ENCODE measurements at regions not wholly inside any gene's neighbourhood (a gene's known extent, or its start where the extent isn't known, plus 50 kb on each side); places are given as distances from the start of the nearest gene placed in this dataset.

DNA sequence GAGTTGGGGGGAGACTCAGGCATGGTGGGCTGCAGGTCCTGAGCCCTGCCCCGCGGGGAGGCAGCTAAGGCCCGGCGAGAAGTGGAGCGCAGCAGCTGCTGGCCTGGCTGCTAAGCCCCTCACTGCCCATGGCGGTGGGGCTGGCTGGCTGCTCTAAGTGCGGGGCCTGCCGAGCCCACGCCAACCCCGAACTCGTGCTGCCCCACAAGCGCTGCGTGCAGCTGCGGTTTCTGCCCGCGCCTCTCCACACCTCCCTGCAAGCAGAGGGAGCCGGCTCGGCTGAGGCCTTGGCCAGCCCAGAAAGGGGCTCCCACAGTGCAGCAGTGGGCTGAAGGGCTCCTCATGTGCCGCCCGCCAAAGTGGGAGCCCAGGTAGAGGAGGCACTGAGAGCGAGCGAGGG lies 1355.1 kb upstream of the WWC1 start:
- dilution Hi-C loops (cut with MboI; ENCODE audit: extremely low pct_ligation_motif_present, low sequenced_read_pairs) (no loop called here), intact Hi-C loops (cut with micrococcal nuclease) (no loop called here)
- Histone ChIP-seq H3K79me2 (ENCODE audit: control insufficient read depth, insufficient read depth, low read length) (no peaks in the 10 kb centered on the region), H3K9me1 (replicated peaks; ENCODE audit: control insufficient read depth, extremely low read depth, insufficient read depth, low read length) (no peaks in the 10 kb centered on the region), H3K27me3 (ENCODE audit: control insufficient read depth in 2 of 2, insufficient read depth in 2 of 2, low read length in 2 of 2) (no peaks in the 10 kb centered on the region), H3K9me3 (replicated peaks; ENCODE audit: control insufficient read depth, insufficient read depth, low read length) (peaks cover 4% of the 10 kb centered on the region), H3K36me3 (ENCODE audit: control insufficient read depth in 2 of 2, extremely low read depth in 1 of 2, insufficient read depth in 2 of 2, low read length in 2 of 2) (no peaks in the 10 kb centered on the region), H3K4me2 (ENCODE audit: insufficient read depth, low read length) (no peak overlapping the region), H3K9ac (replicated peaks; ENCODE audit: extremely low read depth, insufficient read depth, low read length) (no peak overlapping the region), H2AFZ (ENCODE audit: low read depth, low read length) (no peak overlapping the region), H4K20me1 (replicated peaks; ENCODE audit: control insufficient read depth, extremely low read depth, insufficient read depth, low read length) (no peaks in the 10 kb centered on the region), H3K27ac (ENCODE audit: insufficient read depth, low read depth, low read length) (no peak overlapping the region), H3K4me3 (replicated peaks in 1 of 3; ENCODE audit: insufficient read depth in 1 of 3, low read depth in 1 of 3, low read length in 3 of 3) (no peak overlapping the region), H3K4me1 (ENCODE audit: control insufficient read depth, extremely low read depth, insufficient read depth, low read length) (no peaks in the 10 kb centered on the region)
- TF ChIP-seq GATA2 (IDR thresholded peaks at IDR 0.05; ENCODE audit: insufficient read depth, insufficient read length, low read depth, low read length) (no peak), POLR2A (IDR thresholded peaks at IDR 0.05; ENCODE audit: low read depth, low read length) (no peak), FOS (IDR thresholded peaks at IDR 0.05; ENCODE audit: borderline replicate concordance, insufficient read depth, low read length) (no peak), JUN (IDR thresholded peaks at IDR 0.05; ENCODE audit: borderline replicate concordance, insufficient read depth, insufficient read length, low read depth) (no peak), MYC (IDR thresholded peaks at IDR 0.05; ENCODE audit: low read depth, low read length) (no peak), EZH2 (IDR thresholded peaks at IDR 0.05; ENCODE audit: borderline replicate concordance, low read depth, low read length, severe bottlenecking) (no peak)
- TF ChIP-seq, protein P1, sequence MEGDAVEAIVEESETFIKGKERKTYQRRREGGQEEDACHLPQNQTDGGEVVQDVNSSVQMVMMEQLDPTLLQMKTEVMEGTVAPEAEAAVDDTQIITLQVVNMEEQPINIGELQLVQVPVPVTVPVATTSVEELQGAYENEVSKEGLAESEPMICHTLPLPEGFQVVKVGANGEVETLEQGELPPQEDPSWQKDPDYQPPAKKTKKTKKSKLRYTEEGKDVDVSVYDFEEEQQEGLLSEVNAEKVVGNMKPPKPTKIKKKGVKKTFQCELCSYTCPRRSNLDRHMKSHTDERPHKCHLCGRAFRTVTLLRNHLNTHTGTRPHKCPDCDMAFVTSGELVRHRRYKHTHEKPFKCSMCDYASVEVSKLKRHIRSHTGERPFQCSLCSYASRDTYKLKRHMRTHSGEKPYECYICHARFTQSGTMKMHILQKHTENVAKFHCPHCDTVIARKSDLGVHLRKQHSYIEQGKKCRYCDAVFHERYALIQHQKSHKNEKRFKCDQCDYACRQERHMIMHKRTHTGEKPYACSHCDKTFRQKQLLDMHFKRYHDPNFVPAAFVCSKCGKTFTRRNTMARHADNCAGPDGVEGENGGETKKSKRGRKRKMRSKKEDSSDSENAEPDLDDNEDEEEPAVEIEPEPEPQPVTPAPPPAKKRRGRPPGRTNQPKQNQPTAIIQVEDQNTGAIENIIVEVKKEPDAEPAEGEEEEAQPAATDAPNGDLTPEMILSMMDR (IDR thresholded peaks at IDR 0.05; ENCODE audit: extremely low read depth in 1 of 2, insufficient read depth in 1 of 2, low read depth in 1 of 2, low read length in 2 of 2): no peak
- DNase-seq (ENCODE audit: low read depth, low spot score) (no peak), FAIRE-seq (no peak)
- ChIA-PET POLR2A (no interaction called here), CTCF (no interaction called here)
- no TSS peak for BruUV-seq (replicated peaks)

DNA sequence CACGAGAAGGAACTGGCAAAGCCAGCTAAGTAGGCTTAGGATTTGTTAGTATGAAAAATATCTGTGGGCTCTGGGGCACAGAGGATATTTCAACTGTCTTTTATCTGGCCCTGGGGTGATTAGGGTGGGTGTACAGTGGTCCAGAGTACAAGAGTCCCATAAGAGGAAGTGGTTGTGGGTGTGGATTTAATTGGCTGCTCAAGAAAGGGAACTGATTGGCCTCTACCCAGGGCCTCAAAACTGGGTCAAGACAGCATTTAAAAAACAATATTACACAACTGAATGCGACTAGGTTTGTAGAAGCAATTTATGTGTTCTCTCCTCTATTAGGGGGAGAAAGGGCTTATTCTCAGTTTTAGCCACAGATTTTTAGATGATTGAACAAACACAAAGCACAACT lies 1353.4 kb upstream of the WWC1 start:
- Histone ChIP-seq H3K4me3 (replicated peaks in 1 of 3; ENCODE audit: insufficient read depth in 1 of 3, low read depth in 1 of 3, low read length in 3 of 3) (no peak overlapping the region), H3K9ac (replicated peaks; ENCODE audit: extremely low read depth, insufficient read depth, low read length) (no peak overlapping the region), H4K20me1 (replicated peaks; ENCODE audit: control insufficient read depth, extremely low read depth, insufficient read depth, low read length) (no peaks in the 10 kb centered on the region), H3K27ac (ENCODE audit: insufficient read depth, low read depth, low read length) (no peak overlapping the region), H3K9me3 (replicated peaks; ENCODE audit: control insufficient read depth, insufficient read depth, low read length) (peaks cover 4% of the 10 kb centered on the region), H2AFZ (ENCODE audit: low read depth, low read length) (no peak overlapping the region), H3K79me2 (ENCODE audit: control insufficient read depth, insufficient read depth, low read length) (no peaks in the 10 kb centered on the region), H3K36me3 (ENCODE audit: control insufficient read depth in 2 of 2, extremely low read depth in 1 of 2, insufficient read depth in 2 of 2, low read length in 2 of 2) (no peaks in the 10 kb centered on the region), H3K4me2 (ENCODE audit: insufficient read depth, low read length) (no peak overlapping the region), H3K4me1 (ENCODE audit: control insufficient read depth, extremely low read depth, insufficient read depth, low read length) (no peaks in the 10 kb centered on the region), H3K9me1 (replicated peaks; ENCODE audit: control insufficient read depth, extremely low read depth, insufficient read depth, low read length) (no peaks in the 10 kb centered on the region), H3K27me3 (ENCODE audit: control insufficient read depth in 2 of 2, insufficient read depth in 2 of 2, low read length in 2 of 2) (no peaks in the 10 kb centered on the region)
- TF ChIP-seq, protein P2, sequence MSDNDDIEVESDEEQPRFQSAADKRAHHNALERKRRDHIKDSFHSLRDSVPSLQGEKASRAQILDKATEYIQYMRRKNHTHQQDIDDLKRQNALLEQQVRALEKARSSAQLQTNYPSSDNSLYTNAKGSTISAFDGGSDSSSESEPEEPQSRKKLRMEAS (IDR thresholded peaks at IDR 0.05; ENCODE audit: insufficient read depth, insufficient read length): no peak
- TF ChIP-seq MYC (IDR thresholded peaks at IDR 0.05; ENCODE audit: low read depth, low read length) (no peak), FOS (IDR thresholded peaks at IDR 0.05; ENCODE audit: borderline replicate concordance, insufficient read depth, low read length) (no peak), JUN (IDR thresholded peaks at IDR 0.05; ENCODE audit: borderline replicate concordance, insufficient read depth, insufficient read length, low read depth) (no peak), POLR2AphosphoS5 (IDR thresholded peaks at IDR 0.05; ENCODE audit: insufficient read depth, low read depth, low read length) (no peak), GATA2 (IDR thresholded peaks at IDR 0.05; ENCODE audit: insufficient read depth, insufficient read length, low read depth, low read length) (no peak), EZH2 (IDR thresholded peaks at IDR 0.05; ENCODE audit: borderline replicate concordance, low read depth, low read length, severe bottlenecking) (no peak), POLR2A (IDR thresholded peaks at IDR 0.05; ENCODE audit: low read depth, low read length) (no peak)
- TF ChIP-seq, protein P1 (IDR thresholded peaks at IDR 0.05; ENCODE audit: extremely low read depth in 1 of 2, insufficient read depth in 1 of 2, low read depth in 1 of 2, low read length in 2 of 2): no peak
- ChIA-PET POLR2A (no interaction called here), CTCF (no interaction called here)
- DNase-seq (ENCODE audit: low read depth, low spot score) (no peak), FAIRE-seq (no peak)
- intact Hi-C loops (cut with micrococcal nuclease): no loop called here
- dilution Hi-C loops (cut with MboI; ENCODE audit: extremely low pct_ligation_motif_present, low sequenced_read_pairs): no loop called here
- BruUV-seq (replicated peaks): no TSS peak

All from endothelial cell of umbilical vein (primary cell).